HG03159 (cell line): ENCODE measurements at regions not wholly inside any gene's neighbourhood (a gene's known extent, or its start where the extent isn't known, plus 50 kb on each side); places are given as distances from the start of the nearest gene placed in this dataset.
A peak's percentile ranks its signal among the peaks of the same experiment; 100 is the strongest.
"Not testable (repeated sequence)": the region's sequence is repeated elsewhere in the genome, so short reads cannot be mapped to it uniquely, and the experiment has no call there.

Experiments used
- ATAC-seq: cut with Tn5 transposase; IDR thresholded peaks from one replicate; pipeline ENCODE4 v1.9.1; 2021; ENCODE audit warnings: mild to moderate bottlenecking, moderate library complexity; ENCODE audit not compliant: unreplicated experiment

DNA sequence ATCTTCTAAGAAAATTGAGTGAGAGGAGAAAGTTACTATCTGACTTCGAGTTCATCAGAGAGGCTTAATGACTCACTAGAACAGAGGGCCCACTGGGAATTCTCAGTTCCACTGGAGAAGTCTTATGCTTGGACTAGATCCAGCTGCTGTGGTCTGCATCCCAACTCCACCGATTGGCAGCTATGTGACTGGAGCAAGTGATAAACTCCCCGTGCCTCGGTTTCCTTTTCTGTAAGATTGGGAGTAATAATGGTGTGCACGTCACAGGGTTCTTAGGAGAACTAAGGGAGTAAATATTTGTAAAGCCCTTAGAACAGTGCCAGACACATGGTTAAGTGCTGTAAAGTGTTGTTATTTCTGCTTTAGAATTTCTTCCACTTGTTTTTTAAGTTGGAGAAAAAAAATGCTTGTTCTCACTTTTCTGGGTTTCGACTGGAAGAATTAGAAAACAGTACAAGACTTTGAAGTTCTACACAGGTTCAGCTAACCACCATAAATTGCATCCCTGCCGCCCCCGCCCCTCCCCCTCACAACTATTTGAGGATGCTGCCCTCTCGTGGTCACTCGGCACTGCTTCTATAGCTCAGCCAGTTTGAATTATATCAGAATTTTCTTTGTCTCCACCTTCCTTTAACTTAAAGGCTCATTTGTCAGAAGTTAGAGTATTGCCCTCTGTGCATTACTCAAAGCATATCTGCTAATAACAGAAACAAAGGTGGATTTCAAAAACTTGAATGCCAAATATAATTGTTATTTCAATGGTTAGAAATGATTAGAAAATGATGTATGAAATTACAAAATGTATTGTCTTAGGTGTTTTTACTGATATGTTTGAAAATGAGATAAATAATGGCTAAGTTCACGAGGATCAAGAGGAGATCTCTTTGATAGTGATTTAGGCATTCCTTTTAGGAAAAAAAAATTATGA lies 95.0 kb upstream of the IFNGR1 start:
- no peak for ATAC-seq

DNA sequence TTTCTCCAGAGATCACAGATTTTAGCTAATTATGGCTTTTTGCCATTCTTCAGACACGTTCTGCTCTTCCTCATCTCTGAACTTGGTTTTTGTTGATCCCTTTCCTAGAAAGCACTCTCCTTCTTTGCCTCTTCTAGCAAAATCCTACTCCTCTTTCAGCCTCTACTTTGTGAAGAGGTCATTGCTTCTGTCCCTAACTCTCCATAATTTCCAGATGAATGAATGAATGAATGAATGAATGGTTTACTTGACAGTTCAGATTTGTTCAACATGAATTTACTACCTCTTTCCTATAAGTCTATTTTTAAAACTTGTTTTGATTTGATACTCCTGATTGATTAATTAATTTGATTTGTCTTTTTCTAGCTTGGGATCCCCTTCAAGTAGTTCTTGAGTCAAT lies 94.0 kb upstream of the IFNGR1 start:
- no peak for ATAC-seq

GRCh38 chr6:137311940-137312339 lies 92.8 kb upstream of the IFNGR1 start:
- ATAC-seq, result no peak

GRCh38 chr6:137309078-137309762 lies 90.0 kb upstream of the IFNGR1 start:
- no peak for ATAC-seq

DNA sequence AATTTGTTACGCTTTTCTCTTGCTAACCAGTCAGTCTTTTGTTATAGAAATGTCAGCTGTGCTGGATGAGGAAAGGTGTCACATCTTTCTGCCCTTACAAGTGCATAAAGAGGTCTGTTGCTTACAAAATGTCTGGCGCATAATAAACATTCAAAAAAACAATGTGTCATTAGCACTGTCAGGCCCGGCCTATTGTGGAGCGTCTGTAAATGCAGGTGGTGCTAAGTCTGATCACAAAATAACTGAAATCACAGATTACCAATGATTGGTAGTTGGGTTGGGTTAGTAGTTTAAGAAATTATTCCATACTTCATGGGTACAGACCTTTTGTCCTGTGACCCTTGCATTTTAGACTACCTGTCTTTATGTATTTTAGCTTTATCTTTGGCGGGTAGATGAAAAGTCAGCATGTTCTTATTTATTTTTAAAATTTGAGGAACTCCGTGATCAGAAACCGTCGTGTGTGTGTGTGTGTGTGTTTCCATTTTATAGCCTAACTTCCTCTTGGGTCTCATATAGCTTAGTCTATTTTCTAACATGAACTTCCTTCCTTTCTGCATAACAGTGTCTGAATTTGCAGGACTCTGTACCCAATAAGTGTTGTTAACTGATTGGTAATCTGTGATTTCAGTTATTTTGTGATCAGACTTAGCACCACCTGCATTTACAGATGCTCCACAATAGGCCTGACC lies 88.1 kb upstream of the IFNGR1 start:
- ATAC-seq, result no peak

GRCh38 chr6:137305691-137306090 lies 86.5 kb upstream of the IFNGR1 start:
- no peak for ATAC-seq

- no peak for ATAC-seq
These were observed 85.0 kb upstream of the IFNGR1 start for GRCh38 chr6:137304020-137304780.

GRCh38 chr6:137303441-137303840 lies 84.3 kb upstream of the IFNGR1 start:
- no peak for ATAC-seq

DNA sequence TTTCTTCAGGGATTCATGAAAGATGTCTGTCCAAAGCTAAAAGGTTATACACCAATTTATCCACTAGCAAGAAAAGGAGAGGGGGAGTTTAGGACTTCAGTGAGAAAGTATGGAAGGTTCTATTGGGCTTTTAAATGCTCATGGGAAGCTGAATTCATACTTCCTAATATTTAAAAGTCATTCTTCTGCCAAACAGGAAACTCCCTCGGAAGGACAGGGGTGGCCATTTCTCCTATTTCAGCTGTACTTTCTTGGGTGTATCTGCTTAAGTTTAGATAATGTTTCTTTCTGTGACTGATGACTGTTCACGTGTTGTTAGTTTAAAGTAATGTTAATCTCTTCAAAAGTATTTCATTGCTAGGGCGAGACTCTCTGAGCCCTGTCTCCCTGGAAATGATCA lies 80.5 kb upstream of the IFNGR1 start:
- ATAC-seq, result no peak

- ATAC-seq, result no peak
These were observed 78.7 kb upstream of the IFNGR1 start for GRCh38 chr6:137297887-137298286.

GRCh38 chr6:137292326-137292725 lies 73.1 kb upstream of the IFNGR1 start:
- ATAC-seq, result not testable (repeated sequence)

GRCh38 chr6:137291441-137291840 lies 72.3 kb upstream of the IFNGR1 start:
- no peak for ATAC-seq

- ATAC-seq, result no peak
These were observed 71.5 kb upstream of the IFNGR1 start for GRCh38 chr6:137290601-137291261.

DNA sequence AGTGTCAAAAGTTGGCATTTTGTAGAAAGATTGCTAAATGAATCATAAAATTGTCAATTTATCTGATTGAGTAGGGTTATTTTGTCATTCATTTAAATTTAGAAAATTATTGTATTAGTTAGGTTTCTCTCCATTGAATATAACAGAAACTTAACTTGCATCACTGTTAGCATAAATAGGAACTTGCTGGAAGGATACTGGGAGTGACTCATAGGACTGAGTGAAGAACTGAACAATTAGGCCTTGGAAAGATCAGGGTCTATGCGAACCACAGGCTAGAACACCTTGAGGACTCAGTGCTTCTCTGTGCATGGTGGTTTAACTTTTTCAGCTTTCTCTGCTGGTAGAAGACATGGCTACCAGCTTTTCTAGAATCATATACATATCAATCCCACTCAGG lies 67.7 kb upstream of the IFNGR1 start:
- no peak for ATAC-seq

DNA sequence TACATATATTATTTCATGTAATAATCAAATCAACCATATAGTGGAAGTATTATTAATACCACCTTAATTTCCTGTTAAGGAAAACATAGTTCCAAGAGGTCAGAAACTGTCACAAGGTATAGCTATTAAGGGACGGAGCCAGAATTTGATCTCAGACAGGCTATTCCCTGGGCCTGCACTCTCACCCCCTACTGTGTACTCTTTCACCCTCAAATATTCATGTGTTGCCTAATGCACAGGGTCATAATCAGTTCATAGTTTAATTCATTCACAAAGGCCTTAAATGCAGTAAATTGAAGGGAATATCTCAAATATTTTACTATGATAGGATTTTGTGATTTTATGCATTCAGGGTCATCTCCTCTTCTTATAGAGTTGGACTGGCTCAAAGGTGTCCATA lies 67.2 kb upstream of the IFNGR1 start:
- ATAC-seq, result no peak

DNA sequence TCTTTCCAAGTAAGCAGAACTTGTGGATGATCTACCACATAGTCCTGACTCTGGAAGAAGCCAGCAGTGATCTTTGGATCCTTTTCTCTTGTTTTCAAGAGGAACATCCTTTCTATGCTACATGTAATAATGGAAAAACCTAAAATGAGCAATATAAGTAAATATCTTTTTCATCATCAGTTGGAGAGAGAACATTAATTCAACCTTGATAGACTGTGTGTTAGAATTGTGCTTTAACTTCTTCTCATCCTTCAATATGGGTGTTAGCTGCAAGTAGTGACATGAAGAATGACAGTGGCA lies 65.6 kb upstream of the IFNGR1 start:
- ATAC-seq, result no peak

DNA sequence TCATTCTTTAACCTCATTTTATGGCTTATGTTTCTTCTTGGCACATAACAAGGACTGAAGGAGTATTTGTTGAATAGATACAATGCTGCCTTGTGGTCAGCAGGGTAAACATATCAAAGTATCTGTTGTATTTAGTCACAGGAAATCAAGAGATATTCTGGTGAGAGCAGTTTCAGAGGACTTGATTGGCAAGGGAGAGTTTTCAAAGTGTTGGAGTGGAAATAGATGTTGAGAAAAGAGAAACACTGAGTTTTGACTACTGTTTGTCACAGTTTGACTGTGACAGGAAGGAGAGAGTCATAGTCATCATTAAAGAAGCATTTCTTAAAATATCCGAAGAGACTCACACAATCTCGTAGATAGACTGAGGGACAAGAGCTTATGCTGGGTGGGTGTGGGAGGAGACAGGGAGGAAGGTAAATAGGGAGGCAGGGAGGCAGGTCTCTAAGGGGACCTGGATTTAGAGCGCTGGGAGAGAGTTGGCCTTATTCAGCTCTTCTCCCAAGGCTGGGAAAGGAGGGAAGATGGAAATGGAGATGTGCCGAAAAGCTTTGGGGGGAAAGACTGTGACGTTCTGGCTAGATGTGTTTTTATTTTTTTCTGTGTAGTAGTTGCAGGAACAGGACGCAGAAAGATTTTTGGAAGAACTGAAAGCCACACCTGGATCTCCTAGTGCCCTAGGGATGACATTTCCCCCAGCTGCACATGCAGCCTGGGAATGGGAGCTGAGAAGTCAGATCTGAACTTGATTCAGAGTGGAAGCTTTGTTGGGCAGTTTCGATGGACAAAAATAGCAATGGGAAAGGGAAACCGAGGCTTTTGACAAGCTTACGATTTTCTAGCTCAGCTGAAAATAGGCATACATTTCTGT lies 65.0 kb upstream of the IFNGR1 start:
- peak; percentile 77 for ATAC-seq

DNA sequence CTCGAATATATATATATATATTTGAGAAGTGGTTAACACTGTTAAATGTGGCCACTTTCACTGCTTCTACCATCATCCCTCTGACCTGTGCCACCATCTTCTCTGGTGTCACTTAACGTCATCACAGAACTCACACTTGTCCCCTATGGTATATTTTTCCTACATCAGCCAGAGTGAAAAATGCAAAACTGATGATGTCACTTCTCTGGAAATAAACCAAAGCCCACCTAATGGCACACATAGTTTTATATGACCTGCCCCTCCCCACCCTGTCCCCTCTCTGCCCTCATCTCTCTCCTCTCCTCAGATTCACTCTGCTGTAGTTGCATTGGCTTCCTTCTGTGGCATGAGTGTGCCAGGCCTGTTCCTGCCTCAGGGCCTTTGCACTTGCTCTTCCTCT lies 63.9 kb upstream of the IFNGR1 start:
- ATAC-seq, result no peak

GRCh38 chr6:137282254-137282653 lies 63.1 kb upstream of the IFNGR1 start:
- no peak for ATAC-seq

GRCh38 chr6:137279279-137279678 lies 60.1 kb upstream of the IFNGR1 start:
- not testable (repeated sequence) for ATAC-seq
